Erythroblast (primary cell): ENCODE measurements at regions not wholly inside any gene's neighbourhood (a gene's known extent, or its start where the extent isn't known, plus 50 kb on each side); places are given as distances from the start of the nearest gene placed in this dataset.
"Not testable (repeated sequence)": the region's sequence is repeated elsewhere in the genome, so short reads cannot be mapped to it uniquely, and the experiment has no call there.

Source experiments
- DNase-seq, 2 experiments: peaks; one replicate each; lab custom pipeline; 2025; lab: John Stamatoyannopoulos, UW

- not testable (repeated sequence) for DNase-seq
Measured at GRCh38 chr13:52565324-52565723, 76.9 kb upstream of the HNRNPA1L2 start.

- DNase-seq, result peak; percentile 61 to 68
Measured at GRCh38 chr13:52569904-52570602, 72.2 kb upstream of the HNRNPA1L2 start.

- not testable (repeated sequence) for DNase-seq
Measured at GRCh38 chr13:52571163-52571562, 71.1 kb upstream of the HNRNPA1L2 start.

GRCh38 chr13:52582962-52583361 lies 59.3 kb upstream of the HNRNPA1L2 start:
- DNase-seq, result not testable (repeated sequence)
